ENCODE measurements at regions not wholly inside any gene's neighbourhood (a gene's known extent, or its start where the extent isn't known, plus 50 kb on each side); places are given as distances from the start of the nearest gene placed in this dataset.

DNA sequence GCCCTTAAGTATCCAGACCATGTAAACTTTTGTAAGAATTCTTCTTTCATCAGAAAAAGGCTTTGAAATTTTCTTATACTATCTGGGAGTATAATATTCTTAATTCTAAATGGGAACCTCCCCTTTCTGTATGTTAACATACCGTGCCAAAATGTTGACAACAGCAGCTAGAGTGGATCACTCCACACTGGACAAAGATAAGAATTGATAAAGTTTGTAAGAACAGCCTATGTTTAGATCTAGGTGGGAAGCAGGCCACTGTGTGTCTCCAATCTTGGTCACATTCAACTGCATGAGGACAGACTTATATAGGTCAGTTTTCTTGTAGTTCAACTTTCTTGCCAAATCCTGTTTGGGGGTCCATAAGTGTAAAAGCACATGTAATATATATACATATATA lies 235.7 kb downstream of the RPIA start:
- TF ChIP-seq RBBP5 (conservative IDR thresholded peaks at IDR 0.05) (no peak), POLR2A (IDR thresholded peaks at IDR 0.05; ENCODE audit: low read depth, low read length) (no peak), ZNF384 (IDR thresholded peaks at IDR 0.05; ENCODE audit: borderline replicate concordance, low read depth, low read length) (no peak), GABPA (IDR thresholded peaks at IDR 0.05; ENCODE audit: low read depth) (no peak), FOXK2 (IDR thresholded peaks at IDR 0.05) (no peak), BMI1 (IDR thresholded peaks at IDR 0.05; ENCODE audit: borderline replicate concordance) (no peak), ASH2L (IDR thresholded peaks at IDR 0.05; ENCODE audit: borderline replicate concordance, low read depth) (no peak), CTCF (IDR thresholded peaks at IDR 0.05 in 2 of 3, conservative IDR thresholded peaks at IDR 0.05 in 1 of 3; ENCODE audit: control insufficient read depth in 2 of 3, extremely low read depth in 1 of 3, insufficient read depth in 1 of 3, low read depth in 3 of 3, low read length in 3 of 3) (no peak), KDM1A (IDR thresholded peaks at IDR 0.05; ENCODE audit: borderline replicate concordance) (no peak)
